H1 (cell line): ENCODE measurements at regions not wholly inside any gene's neighbourhood (a gene's known extent, or its start where the extent isn't known, plus 50 kb on each side); places are given as distances from the start of the nearest gene placed in this dataset.

Experiments
- CTCF ChIA-PET: fragments of 300-600 bp; sonication (Branson Sonifier 250); formaldehyde crosslinking; loops from one replicate; lab custom pipeline; 2021; ENCODE audit not compliant: partially characterized antibody; lab: Charles Lee
- POLR2A ChIA-PET: fragments of 300-600 bp; sonication (Branson Sonifier 250); formaldehyde crosslinking; loops from one replicate; lab custom pipeline; 2021; ENCODE audit warnings: inconsistent platforms; ENCODE audit not compliant: partially characterized antibody; lab: Charles Lee
- DNase-seq, 2 experiments: peaks; one replicate each; pipeline versions ENCODE4 v3.0.0 to v3.0.0-alpha.2; 2010 to 2022; ENCODE audit warnings: low spot score in 2 of 2, low read depth in 1 of 2, mixed read lengths in 1 of 2
- FAIRE-seq: peaks from 2 replicates; lab custom pipeline; 2011; peaks lifted over from hg19 to GRCh38; lab: Jason Lieb, UNC
- H2AFZ ChIP-seq: 2 replicates; pipeline ENCODE4 v1.8.1; 2012; ENCODE audit warnings: low read length, inconsistent platforms
- H2AK5ac ChIP-seq: 2 replicates; pipeline ENCODE4 v1.6.1; 2013; ENCODE audit warnings: low read depth, low read length
- H2BK120ac ChIP-seq: replicated peaks from 2 replicates; pipeline ENCODE3; 2013; ENCODE audit warnings: low read depth, low read length, inconsistent platforms
- H2BK12ac ChIP-seq: 2 replicates; pipeline ENCODE4 v1.6.1; 2013; ENCODE audit warnings: low read depth, low read length
- H2BK15ac ChIP-seq: 2 replicates; pipeline ENCODE4 v1.6.1; 2013; ENCODE audit warnings: low read length
- H2BK20ac ChIP-seq: 2 replicates; pipeline ENCODE4 v1.6.1; 2013; ENCODE audit warnings: low read length
- H2BK5ac ChIP-seq: 2 replicates; pipeline ENCODE4 v1.6.1; 2013; ENCODE audit warnings: low read depth, low read length
- H3K14ac ChIP-seq: 2 replicates; pipeline ENCODE4 v1.6.1; 2013; ENCODE audit warnings: inconsistent platforms; ENCODE audit not compliant: insufficient read length
- H3K18ac ChIP-seq: 2 replicates; pipeline ENCODE4 v1.6.1; 2013; ENCODE audit warnings: low read length; ENCODE audit errors: extremely low read depth
- H3K23ac ChIP-seq: 2 replicates; pipeline ENCODE4 v1.6.1; 2013; ENCODE audit warnings: inconsistent platforms; ENCODE audit not compliant: insufficient read length
- H3K23me2 ChIP-seq: 2 replicates; pipeline ENCODE4 v1.6.1; 2013; ENCODE audit warnings: low read depth, low read length
- H3K27ac ChIP-seq: 2 replicates; pipeline ENCODE4 v1.6.1; 2011; ENCODE audit warnings: low read depth, low read length, inconsistent platforms
- H3K27me3 ChIP-seq, 4 experiments: replicated peaks in 1 of 4; 1 replicate in 1 of 4; 2 replicates in 3 of 4; pipeline versions ENCODE4 v1.6.1 to v1.8.1; 2011 to 2013; ENCODE audit warnings: low read length in 3 of 4, mild to moderate bottlenecking in 3 of 4, inconsistent platforms in 2 of 4, mixed read lengths in 2 of 4, moderate library complexity in 1 of 4; ENCODE audit not compliant: control insufficient read depth in 3 of 4, insufficient read depth in 3 of 4; ENCODE audit errors: extremely low read depth in 1 of 4
- H3K36me3 ChIP-seq, 4 experiments: 2 replicates each; pipeline versions ENCODE4 v1.6.1 to v1.8.1; 2011 to 2013; ENCODE audit warnings: mild to moderate bottlenecking in 4 of 4, low read length in 3 of 4, moderate library complexity in 2 of 4, control low read depth in 1 of 4, inconsistent platforms in 1 of 4; ENCODE audit not compliant: insufficient read depth in 4 of 4, control insufficient read depth in 2 of 4
- H3K4ac ChIP-seq: replicated peaks from 2 replicates; pipeline ENCODE3; 2013; ENCODE audit warnings: low read length, low read depth, mixed read lengths, inconsistent platforms; ENCODE audit not compliant: insufficient read length
- H3K4me1 ChIP-seq, 4 experiments: replicated peaks in 1 of 4; 1 replicate in 1 of 4; 2 replicates in 3 of 4; pipeline versions ENCODE4 v1.6.1 to v1.8.1; 2011 to 2013; ENCODE audit warnings: low read length in 3 of 4, inconsistent platforms in 2 of 4, mixed read lengths in 1 of 4; ENCODE audit not compliant: insufficient read depth in 4 of 4, control insufficient read depth in 3 of 4
- H3K4me2 ChIP-seq, 2 experiments: 2 replicates each; pipeline versions ENCODE4 v1.6.1 to v1.8.1; 2011 to 2013; ENCODE audit warnings: low read depth in 2 of 2, low read length in 2 of 2, control low read depth in 1 of 2, inconsistent platforms in 1 of 2, mild to moderate bottlenecking in 1 of 2; ENCODE audit not compliant: insufficient read depth in 1 of 2
- H3K4me3 ChIP-seq, 4 experiments: fragments of 200-600, 300-600 bp in 1 of 4; sonication (generic), shearing (Covaris generic), sonication (Bioruptor Twin) in 1 of 4; 2 replicates each; pipeline versions ENCODE4 v1.5.1 to v1.8.1; 2011 to 2016; ENCODE audit warnings: low read length in 4 of 4, low read depth in 3 of 4, control low read depth in 2 of 4, inconsistent platforms in 2 of 4, mild to moderate bottlenecking in 2 of 4, mixed read lengths in 1 of 4, moderate library complexity in 1 of 4; ENCODE audit not compliant: insufficient read depth in 2 of 4; ENCODE audit errors: extremely low read depth in 1 of 4
- H3K56ac ChIP-seq: replicated peaks from 2 replicates; pipeline ENCODE3; 2013; ENCODE audit warnings: low read depth, mild to moderate bottlenecking, mixed read lengths, low read length, inconsistent platforms; ENCODE audit not compliant: insufficient read length
- H3K79me1 ChIP-seq: 2 replicates; pipeline ENCODE4 v1.6.1; 2013; ENCODE audit warnings: low read depth, low read length, control low read depth
- H3K79me2 ChIP-seq, 2 experiments: 2 replicates each; pipeline versions ENCODE4 v1.6.1 to v1.8.1; 2012 to 2013; ENCODE audit warnings: low read length in 2 of 2, mild to moderate bottlenecking in 2 of 2, inconsistent platforms in 1 of 2; ENCODE audit not compliant: insufficient read depth in 2 of 2, control insufficient read depth in 1 of 2
- H3K9ac ChIP-seq, 4 experiments: replicated peaks in 1 of 4; 1 replicate in 1 of 4; 2 replicates in 3 of 4; pipeline versions ENCODE4 v1.6.1 to v1.8.1; 2011 to 2013; ENCODE audit warnings: low read depth in 3 of 4, low read length in 3 of 4, control low read depth in 2 of 4, mild to moderate bottlenecking in 2 of 4, moderate library complexity in 2 of 4, inconsistent platforms in 1 of 4; ENCODE audit errors: extremely low read depth in 1 of 4
- H3K9me3 ChIP-seq, 2 experiments: 2 replicates each; pipeline versions ENCODE4 v1.6.1 to v1.8.1; 2012 to 2013; ENCODE audit warnings: mild to moderate bottlenecking in 2 of 2, moderate library complexity in 2 of 2, control low read depth in 1 of 2, inconsistent platforms in 1 of 2, low read depth in 1 of 2, low read length in 1 of 2, mixed read lengths in 1 of 2; ENCODE audit not compliant: insufficient read depth in 2 of 2
- H4K20me1 ChIP-seq, 2 experiments: replicated peaks in 1 of 2; 2 replicates each; pipeline versions ENCODE3 to v1.8.1; 2011 to 2013; ENCODE audit warnings: inconsistent platforms in 2 of 2, low read length in 2 of 2, mild to moderate bottlenecking in 1 of 2; ENCODE audit not compliant: insufficient read depth in 2 of 2, control insufficient read depth in 1 of 2
- H4K5ac ChIP-seq: 2 replicates; pipeline ENCODE4 v1.6.1; 2013; ENCODE audit warnings: low read length, low read depth, mixed read lengths, inconsistent platforms; ENCODE audit not compliant: insufficient read length
- H4K8ac ChIP-seq: 2 replicates; pipeline ENCODE4 v1.8.0; 2013; ENCODE audit warnings: mild to moderate bottlenecking, moderate library complexity, low read length, inconsistent platforms; ENCODE audit not compliant: insufficient read depth; ENCODE audit errors: extremely low read depth
- H4K91ac ChIP-seq: replicated peaks from 2 replicates; pipeline ENCODE3; 2013; ENCODE audit warnings: low read length, mixed read lengths, inconsistent platforms; ENCODE audit not compliant: insufficient read length
- CBX5 ChIP-seq: fragments of 300-800, 300-1000 bp; sonication (generic); IDR thresholded peaks from 2 replicates; pipeline ENCODE4 v1.7.1; 2016; ENCODE audit warnings: antibody characterized with exemption, low read length, low read depth
- CBX8 ChIP-seq: fragments of 300-800, 300-1000 bp; sonication (generic); IDR thresholded peaks from 2 replicates; pipeline ENCODE4 v1.7.1; 2016; ENCODE audit warnings: low read depth, low read length, borderline replicate concordance
- CREB1 ChIP-seq: IDR thresholded peaks from 2 replicates; pipeline ENCODE4 v1.6.1; 2012; ENCODE audit warnings: inconsistent platforms
- FOSL1 ChIP-seq: IDR thresholded peaks from 2 replicates; pipeline ENCODE4 v1.6.1; 2011; ENCODE audit warnings: mild to moderate bottlenecking, low read depth, low read length, moderate library complexity; ENCODE audit not compliant: insufficient read depth
- GTF2F1 ChIP-seq: IDR thresholded peaks from 2 replicates; pipeline ENCODE4 v1.6.1; 2012; ENCODE audit warnings: low read depth, low read length, improper control_type of control experiment, borderline replicate concordance
- MAX ChIP-seq: IDR thresholded peaks from 2 replicates; pipeline ENCODE4 v1.6.1; 2012; ENCODE audit warnings: inconsistent platforms
- POLR2AphosphoS5 ChIP-seq: IDR thresholded peaks from 2 replicates; pipeline ENCODE4 v1.6.1; 2011; ENCODE audit warnings: low read depth, low read length
- RAD21 ChIP-seq, 2 experiments: IDR thresholded peaks in 1 of 2; conservative IDR thresholded peaks in 1 of 2; 2 replicates each; pipeline ENCODE4 v1.6.1; 2011; ENCODE audit warnings: low read depth in 2 of 2, low read length in 2 of 2, improper control_type of control experiment in 1 of 2, inconsistent platforms in 1 of 2, mild to moderate bottlenecking in 1 of 2, moderate library complexity in 1 of 2
- RXRA ChIP-seq: IDR thresholded peaks from 2 replicates; pipeline ENCODE4 v1.6.1; 2011; ENCODE audit warnings: low read depth, mild to moderate bottlenecking, low read length, moderate library complexity; ENCODE audit not compliant: insufficient read depth
- SIRT6 ChIP-seq: IDR thresholded peaks from one replicate; pipeline ENCODE4 v1.7.1; 2012; ENCODE audit warnings: low read length, inconsistent platforms
- TAF1 ChIP-seq: IDR thresholded peaks from 2 replicates; pipeline ENCODE4 v1.6.1; 2011; ENCODE audit warnings: mild to moderate bottlenecking, low read depth, low read length
- TAF7 ChIP-seq: optimal IDR thresholded peaks from 2 replicates; pipeline ENCODE3; 2011; ENCODE audit warnings: low read depth, mild to moderate bottlenecking, inconsistent platforms, low read length, moderate library complexity, borderline replicate concordance
- WGBS, 2 experiments: shearing (Covaris generic) in 1 of 2; methylation state at CpG; one replicate each; pipeline versions ENCODE4 v1.1.6 to v1.1.7; 2013 to 2015; ENCODE audit warnings: low lambda C conversion rate in 2 of 2, mixed read lengths in 2 of 2, inconsistent platforms in 1 of 2, low coverage in 1 of 2, missing lambda C conversion rate in 1 of 2; ENCODE audit not compliant: insufficient replicate concordance in 2 of 2, insufficient coverage in 1 of 2, insufficient read length in 1 of 2; ENCODE audit errors: extremely low coverage in 1 of 2, missing lambda C conversion rate in 1 of 2; 5-methylcytosine and 5-hydroxymethylcytosine counted together

- Histone ChIP-seq H4K91ac (no peak overlapping the region), H3K4me3 (no peak overlapping the region), H4K5ac (no peak overlapping the region), H3K4me2 (no peak overlapping the region), H2BK120ac (no peak overlapping the region), H3K18ac (no peak overlapping the region), H3K36me3 (no peaks in the 10 kb centered on the region), H2AFZ (no peak overlapping the region), H3K56ac (no peak overlapping the region), H3K4me1 (no peaks in the 10 kb centered on the region; a peak in 1 of 7 replicates), H2BK12ac (0 out of 2 replicates have a peak overlapping the region, but pooled peaks have one; percentile 60), H3K27ac (no peak overlapping the region), H3K14ac (no peak overlapping the region), H2AK5ac (no peak overlapping the region), H4K8ac (no peak overlapping the region), H2BK20ac (no peak overlapping the region), H3K9me3 (no peaks in the 10 kb centered on the region), H3K9ac (no peak overlapping the region), H3K23me2 (no peaks in the 10 kb centered on the region), H2BK15ac (peak overlapping the region; percentile 88; the same call in 1 of the 2 replicates), H3K79me1 (no peaks in the 10 kb centered on the region), H3K79me2 (no peaks in the 10 kb centered on the region), H3K23ac (no peak overlapping the region), H2BK5ac (no peak overlapping the region), H3K4ac (no peak overlapping the region), H3K27me3 (0 out of 7 replicates have a peak, but pooled peaks cover 0 to 2% (median 0%) of the 10 kb centered on the region in 4 experiments), H4K20me1 (no peaks in the 10 kb centered on the region)
- WGBS, 2 experiments = 92% methylated on average over 23 of the region's 23 CpGs; no CpG with 5 or more reads in 1 of the 2 experiments
- no peak for TF ChIP-seq CBX5
- no peak for TF ChIP-seq RXRA
- TF ChIP-seq RAD21 (IDR thresholded peaks at IDR 0.05 in 1 of 2, conservative IDR thresholded peaks at IDR 0.05 in 1 of 2; ENCODE audit: low read depth in 2 of 2, low read length in 2 of 2) = no peak
- TF ChIP-seq CREB1 = no peak
- TF ChIP-seq FOSL1 = no peak
- no peak for TF ChIP-seq GTF2F1
- TF ChIP-seq MAX = no peak
- no peak for TF ChIP-seq TAF1
- no peak for TF ChIP-seq SIRT6
- no peak for TF ChIP-seq CBX8
- TF ChIP-seq TAF7 = no peak
- TF ChIP-seq POLR2AphosphoS5 = no peak
- ChIA-PET CTCF (interaction anchor here (0.6 kb wide), 1 partner anchor 14 kb away, joined by 3 read pairs; no protein-coding TSS in a partner anchor), POLR2A (no interaction called here)
- DNase-seq = no peak
- no peak for FAIRE-seq
Measured at GRCh38 chr22:49284056-49284784, 543.5 kb downstream of the BRD1 start.
